GM12878 (cell line): ENCODE measurements at regions not wholly inside any gene's neighbourhood (a gene's known extent, or its start where the extent isn't known, plus 50 kb on each side); places are given as distances from the start of the nearest gene placed in this dataset.

Source experiments
- ATAC-seq: fragments of 200-7000 bp; cut with Tn5 transposase; 3 replicates; pipeline ENCODE4 v1.9.1; 2020; ENCODE audit warnings: mild to moderate bottlenecking, moderate library complexity
- BruUV-seq: library from RNA; stranded (reverse); fragments of 400-500 nt; replicated peaks from 2 replicates; lab custom pipeline; 2021; lab: Mats Ljungman, UMichigan
- CTCF ChIA-PET: fragments of 300-600 bp; sonication (Branson Sonifier 250); formaldehyde crosslinking; extraction: SDS; loops from one replicate; lab custom pipeline; 2021; ENCODE audit warnings: inconsistent platforms; lab: Yijun Ruan, JAX
- POLR2A ChIA-PET: fragments of 350-600 bp; formaldehyde crosslinking; extraction: SDS; loops from one replicate; lab custom pipeline; 2021; ENCODE audit warnings: inconsistent platforms; lab: Charles Lee
- RAD21 ChIA-PET: fragments of 300-600 bp; sonication (Branson Sonifier 250); formaldehyde crosslinking; loops from one replicate; lab custom pipeline; 2023; ENCODE audit warnings: antibody characterized with exemption; ENCODE audit not compliant: unreplicated experiment; lab: Charles Lee
- SMC1A ChIA-PET: fragments of 300-600 bp; sonication (Branson Sonifier 250); formaldehyde crosslinking; loops from one replicate; lab custom pipeline; 2023; ENCODE audit not compliant: unreplicated experiment, uncharacterized antibody; lab: Charles Lee
- DNase-seq: peaks from one replicate; pipeline ENCODE4 v3.0.0-alpha.2; 2011; ENCODE audit warnings: low read depth, low spot score
- FAIRE-seq: peaks from 3 replicates; lab custom pipeline; 2011; peaks lifted over from hg19 to GRCh38; lab: Jason Lieb, UNC
- H2AFZ ChIP-seq: 2 replicates; pipeline ENCODE4 v1.6.0; 2011; ENCODE audit warnings: low read depth, low read length, control low read depth; ENCODE audit not compliant: control insufficient read depth
- H3K27ac ChIP-seq: 2 replicates; pipeline ENCODE4 v1.5.1; 2011; ENCODE audit warnings: control low read depth; ENCODE audit not compliant: control insufficient read depth, insufficient read depth
- H3K27me3 ChIP-seq, 2 experiments: replicated peaks in 1 of 2; 2 replicates each; pipeline versions ENCODE4 v1.6.0 to v1.6.1; 2011; ENCODE audit warnings: low read length in 1 of 2; ENCODE audit not compliant: control insufficient read depth in 2 of 2, insufficient read depth in 2 of 2
- H3K36me3 ChIP-seq, 2 experiments: 2 replicates each; pipeline ENCODE4 v1.5.1; 2011; ENCODE audit warnings: low read length in 1 of 2; ENCODE audit not compliant: control insufficient read depth in 2 of 2, insufficient read depth in 2 of 2
- H3K4me1 ChIP-seq: 2 replicates; pipeline ENCODE4 v1.6.1; 2011; ENCODE audit warnings: mild to moderate bottlenecking, low read length, moderate library complexity, mixed read lengths; ENCODE audit not compliant: control insufficient read depth, insufficient read depth
- H3K4me2 ChIP-seq: 2 replicates; pipeline ENCODE4 v1.6.0; 2011; ENCODE audit warnings: control low read depth; ENCODE audit not compliant: control insufficient read depth, insufficient read depth
- H3K4me3 ChIP-seq: fragments of 200-600 bp; sonication (generic); 2 replicates; pipeline ENCODE4 v1.5.1; 2016
- H3K79me2 ChIP-seq: 2 replicates; pipeline ENCODE4 v1.6.0; 2011; ENCODE audit warnings: low read length; ENCODE audit not compliant: control insufficient read depth, insufficient read depth
- H3K9ac ChIP-seq: 2 replicates; pipeline ENCODE4 v1.8.0; 2011; ENCODE audit warnings: low read length, control low read depth, mixed read lengths; ENCODE audit not compliant: control insufficient read depth, insufficient read depth
- H3K9me3 ChIP-seq: replicated peaks from 3 replicates; pipeline ENCODE4 v1.5.1; 2011; ENCODE audit warnings: mild to moderate bottlenecking, low read length; ENCODE audit not compliant: control insufficient read depth, insufficient read depth
- H4K20me1 ChIP-seq: 2 replicates; pipeline ENCODE4 v1.6.0; 2011; ENCODE audit not compliant: control insufficient read depth, insufficient read depth
- ATF7 ChIP-seq: fragments of 450-650 bp; IDR thresholded peaks from 2 replicates; pipeline ENCODE4 v1.6.1; 2016; ENCODE audit warnings: low read depth, mild to moderate bottlenecking
- BMI1 ChIP-seq: fragments of 450-650 bp; IDR thresholded peaks from 2 replicates; pipeline ENCODE4 v1.6.1; 2016; ENCODE audit warnings: mild to moderate bottlenecking, moderate library complexity, borderline replicate concordance
- FOXK2 ChIP-seq: fragments of 450-650 bp; IDR thresholded peaks from 2 replicates; pipeline ENCODE4 v1.6.1; 2017; ENCODE audit warnings: mild to moderate bottlenecking, moderate library complexity
- MTA2 ChIP-seq: fragments of 450-650 bp; IDR thresholded peaks from 2 replicates; pipeline ENCODE4 v1.6.1; 2016; ENCODE audit warnings: low read depth, mild to moderate bottlenecking, moderate library complexity
- NFIC ChIP-seq: IDR thresholded peaks from 2 replicates; pipeline ENCODE4 v1.6.1; 2012; ENCODE audit warnings: low read depth, mild to moderate bottlenecking, inconsistent platforms, low read length, moderate library complexity
- SMAD5 ChIP-seq: IDR thresholded peaks from 2 replicates; pipeline ENCODE4 v1.6.1; 2016; ENCODE audit warnings: antibody characterized with exemption, low read depth
- STAT1 ChIP-seq: fragments of 450-650 bp; conservative IDR thresholded peaks from 2 replicates; pipeline ENCODE4 v1.6.1; 2014; ENCODE audit warnings: antibody characterized with exemption, mild to moderate bottlenecking
- TCF7 ChIP-seq: IDR thresholded peaks from 2 replicates; pipeline ENCODE4 v1.6.1; 2014; ENCODE audit warnings: antibody characterized with exemption, borderline replicate concordance
- ZNF207 ChIP-seq: fragments of 450-650 bp; IDR thresholded peaks from 2 replicates; pipeline ENCODE4 v1.6.1; 2014; ENCODE audit warnings: antibody characterized with exemption, mild to moderate bottlenecking, borderline replicate concordance
- ZZZ3 ChIP-seq: IDR thresholded peaks from 2 replicates; pipeline ENCODE4 v1.6.1; 2011; ENCODE audit warnings: low read depth; ENCODE audit not compliant: control insufficient read depth, insufficient read length
- WGBS: methylation state at CpG from one replicate; pipeline ENCODE4 v1.1.6; 2016; ENCODE audit warnings: low lambda C conversion rate; ENCODE audit not compliant: insufficient replicate concordance, insufficient coverage; ENCODE audit errors: missing lambda C conversion rate; 5-methylcytosine and 5-hydroxymethylcytosine counted together
- in situ Hi-C: fragments of 300-500 bp; cut with MboI; formaldehyde crosslinking; loops from 9 replicates; pipeline ENCODE4 v1.14.3; 2018; ENCODE audit warnings: mixed read lengths
- intact Hi-C: fragments of 100-400 bp; cut with micrococcal nuclease; formaldehyde crosslinking; loops from one replicate; pipeline ENCODE4 v1.14.2; 2022; ENCODE audit not compliant: unreplicated experiment
- TF ChIP-seq, protein P1 (sequence below): fragments of 450-650 bp; IDR thresholded peaks from 2 replicates; pipeline ENCODE4 v1.6.1; 2016; ENCODE audit warnings: mild to moderate bottlenecking, moderate library complexity, borderline replicate concordance

DNA sequence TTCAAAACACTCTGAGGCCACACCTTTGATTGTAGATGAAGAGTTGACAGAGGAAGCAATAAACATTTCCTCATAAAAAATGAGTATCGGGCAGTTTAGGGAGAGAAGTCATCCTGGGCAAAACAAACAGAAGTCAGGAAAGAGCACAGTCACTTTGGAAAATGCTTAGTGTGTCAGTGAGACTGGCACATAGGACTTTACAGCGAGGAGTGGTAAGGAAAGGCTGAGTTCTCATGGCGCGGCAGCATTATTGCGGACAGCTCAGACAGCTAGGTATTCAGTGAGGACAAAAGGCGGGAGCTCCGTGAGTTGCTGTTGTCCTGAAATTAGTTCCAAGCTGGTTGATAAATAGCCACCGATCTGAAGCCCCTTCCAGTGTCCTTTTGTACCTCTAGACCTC is 229.9 kb downstream of the SNAPC1 start:
- SMC1A ChIA-PET: interaction anchor here (0.7 to 1.2 kb wide), 2 partner anchors 86 to 135 kb away, joined by 3 to 4 read pairs; no protein-coding TSS in a partner anchor
- no peak overlapping the region for H2AFZ ChIP-seq
- no peak for DNase-seq
- intact Hi-C loops (no loop called here), in situ Hi-C loops (no loop called here)
- H3K36me3 ChIP-seq: no peaks in the 10 kb centered on the region
- H3K9ac ChIP-seq: no peak overlapping the region
- H3K27ac ChIP-seq: no peak overlapping the region
- no peak for TF ChIP-seq TCF7
- TF ChIP-seq NFIC: no peak
- TF ChIP-seq BMI1: no peak
- TF ChIP-seq ATF7: no peak
- TF ChIP-seq MTA2: no peak
- H3K4me3 ChIP-seq: no peak overlapping the region
- no peak overlapping the region for H3K4me2 ChIP-seq
- 64% methylated on average over 8 of the region's 8 CpGs for WGBS
- RAD21 ChIA-PET: no interaction called here
- ATAC-seq: no peak
- no peak for FAIRE-seq
- H4K20me1 ChIP-seq: no peaks in the 10 kb centered on the region
- H3K79me2 ChIP-seq: no peaks in the 10 kb centered on the region
- H3K27me3 ChIP-seq: no peaks in the 10 kb centered on the region; a peak in 3 of 4 replicates
- no peaks in the 10 kb centered on the region for H3K4me1 ChIP-seq
- POLR2A ChIA-PET: no interaction called here
- CTCF ChIA-PET: no interaction called here
- no peaks in the 10 kb centered on the region for H3K9me3 ChIP-seq
- no TSS peak for BruUV-seq

DNA sequence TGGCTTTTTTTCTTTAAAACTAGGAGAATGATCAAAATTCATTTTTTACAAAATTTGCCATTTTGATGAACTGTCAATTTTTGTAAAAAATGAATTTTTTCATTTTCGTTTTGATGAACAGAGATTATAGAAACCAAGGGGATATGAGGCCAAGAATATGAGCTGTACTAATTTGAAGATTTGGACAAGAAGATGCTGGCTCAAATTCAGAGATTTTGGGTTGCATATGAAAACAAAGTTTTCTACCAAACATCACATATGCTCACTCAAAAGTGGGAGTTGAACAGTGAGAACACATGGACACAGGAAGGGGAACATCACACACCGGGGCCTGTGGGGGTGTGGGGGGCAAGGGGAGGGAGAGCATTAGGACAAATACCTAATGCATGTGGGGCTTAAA is 230.7 kb downstream of the SNAPC1 start:
- CTCF ChIA-PET: no interaction called here
- no peak overlapping the region for H3K4me2 ChIP-seq
- BruUV-seq: no TSS peak

More for the DNA sequence above, 230.7 kb downstream of the SNAPC1 start:
- ATAC-seq (no peak), DNase-seq (no peak), FAIRE-seq (no peak)
- no peaks in the 10 kb centered on the region for H3K36me3 ChIP-seq
- intact Hi-C loops: no loop called here
- H3K4me1 ChIP-seq: no peaks in the 10 kb centered on the region
- ChIA-PET RAD21 (no interaction called here), SMC1A (interaction anchor here (1.2 kb wide), 1 partner anchor 134 kb away, joined by 3 read pairs; no protein-coding TSS in a partner anchor), POLR2A (no interaction called here)
- H3K27ac ChIP-seq: no peak overlapping the region
- no peak overlapping the region for H3K9ac ChIP-seq
- H3K4me3 ChIP-seq: no peak overlapping the region
- H3K27me3 ChIP-seq: no peaks in the 10 kb centered on the region; a peak in 3 of 4 replicates
- no peaks in the 10 kb centered on the region for H4K20me1 ChIP-seq
- no peaks in the 10 kb centered on the region for H3K79me2 ChIP-seq
- H3K9me3 ChIP-seq: no peaks in the 10 kb centered on the region
- 8% methylated on average over 2 of the region's 2 CpGs for WGBS
- in situ Hi-C loops: no loop called here
- H2AFZ ChIP-seq: no peak overlapping the region
- TF ChIP-seq SMAD5: no peak
- TF ChIP-seq ZNF207: no peak
- no peak for TF ChIP-seq STAT1
- TF ChIP-seq FOXK2: no peak
- no peak for TF ChIP-seq ZZZ3
- no peak for TF ChIP-seq ATF7
- TF ChIP-seq, protein P1, sequence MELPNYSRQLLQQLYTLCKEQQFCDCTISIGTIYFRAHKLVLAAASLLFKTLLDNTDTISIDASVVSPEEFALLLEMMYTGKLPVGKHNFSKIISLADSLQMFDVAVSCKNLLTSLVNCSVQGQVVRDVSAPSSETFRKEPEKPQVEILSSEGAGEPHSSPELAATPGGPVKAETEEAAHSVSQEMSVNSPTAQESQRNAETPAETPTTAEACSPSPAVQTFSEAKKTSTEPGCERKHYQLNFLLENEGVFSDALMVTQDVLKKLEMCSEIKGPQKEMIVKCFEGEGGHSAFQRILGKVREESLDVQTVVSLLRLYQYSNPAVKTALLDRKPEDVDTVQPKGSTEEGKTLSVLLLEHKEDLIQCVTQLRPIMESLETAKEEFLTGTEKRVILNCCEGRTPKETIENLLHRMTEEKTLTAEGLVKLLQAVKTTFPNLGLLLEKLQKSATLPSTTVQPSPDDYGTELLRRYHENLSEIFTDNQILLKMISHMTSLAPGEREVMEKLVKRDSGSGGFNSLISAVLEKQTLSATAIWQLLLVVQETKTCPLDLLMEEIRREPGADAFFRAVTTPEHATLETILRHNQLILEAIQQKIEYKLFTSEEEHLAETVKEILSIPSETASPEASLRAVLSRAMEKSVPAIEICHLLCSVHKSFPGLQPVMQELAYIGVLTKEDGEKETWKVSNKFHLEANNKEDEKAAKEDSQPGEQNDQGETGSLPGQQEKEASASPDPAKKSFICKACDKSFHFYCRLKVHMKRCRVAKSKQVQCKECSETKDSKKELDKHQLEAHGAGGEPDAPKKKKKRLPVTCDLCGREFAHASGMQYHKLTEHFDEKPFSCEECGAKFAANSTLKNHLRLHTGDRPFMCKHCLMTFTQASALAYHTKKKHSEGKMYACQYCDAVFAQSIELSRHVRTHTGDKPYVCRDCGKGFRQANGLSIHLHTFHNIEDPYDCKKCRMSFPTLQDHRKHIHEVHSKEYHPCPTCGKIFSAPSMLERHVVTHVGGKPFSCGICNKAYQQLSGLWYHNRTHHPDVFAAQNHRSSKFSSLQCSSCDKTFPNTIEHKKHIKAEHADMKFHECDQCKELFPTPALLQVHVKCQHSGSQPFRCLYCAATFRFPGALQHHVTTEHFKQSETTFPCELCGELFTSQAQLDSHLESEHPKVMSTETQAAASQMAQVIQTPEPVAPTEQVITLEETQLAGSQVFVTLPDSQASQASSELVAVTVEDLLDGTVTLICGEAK: no peak
